ENCODE measurements at regions not wholly inside any gene's neighbourhood (a gene's known extent, or its start where the extent isn't known, plus 50 kb on each side); places are given as distances from the start of the nearest gene placed in this dataset.

DNA sequence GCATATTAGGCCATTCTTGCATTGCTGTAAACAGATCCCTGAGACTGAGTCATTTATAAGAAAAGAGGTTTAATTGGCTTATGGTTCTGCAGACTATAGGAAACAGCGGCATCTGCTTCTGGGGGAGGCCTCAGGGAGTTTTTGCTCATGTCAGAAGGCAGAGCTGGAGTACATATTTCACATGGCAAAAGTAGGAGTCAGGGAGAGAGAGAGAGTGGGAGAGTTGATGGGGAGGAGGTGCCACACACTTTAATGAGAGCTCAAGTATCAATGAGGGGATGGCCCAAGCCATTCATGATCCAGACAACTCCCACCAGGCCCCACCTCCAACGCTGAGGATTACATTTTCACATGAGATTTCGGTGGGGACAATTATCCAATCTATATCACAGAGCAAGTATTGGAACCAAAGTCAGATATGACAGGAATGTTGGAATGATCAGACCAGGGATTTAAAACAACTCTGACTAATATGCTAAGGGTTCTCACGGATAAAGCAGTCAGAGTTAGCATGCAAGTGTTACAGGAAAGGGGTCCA lies 795.3 kb upstream of the CELF2 start:
- DNase-seq (ENCODE audit: low read depth in 2 of 2, low spot score in 1 of 2), result no peak

DNA sequence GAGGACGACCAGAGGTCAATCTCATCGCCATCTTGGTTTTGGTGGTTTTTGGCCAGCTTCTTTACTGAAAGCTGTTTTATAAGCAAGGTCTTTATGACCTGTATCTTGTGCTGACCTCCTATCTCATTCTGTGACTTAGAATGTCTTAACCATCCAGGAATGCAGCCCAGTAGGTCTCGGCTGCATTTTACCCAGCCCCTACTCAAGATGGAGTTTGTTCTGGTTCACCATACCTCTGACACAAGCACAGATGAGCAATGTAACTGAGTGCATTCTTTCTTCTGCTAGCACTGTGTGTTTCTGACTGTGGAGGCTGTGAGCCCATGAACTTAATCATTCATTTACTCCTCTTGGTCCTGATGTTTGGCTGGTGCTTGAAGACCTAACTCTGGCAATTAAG lies 794.5 kb upstream of the CELF2 start:
- DNase-seq (ENCODE audit: low read depth in 2 of 2, low spot score in 1 of 2), result no peak

DNA sequence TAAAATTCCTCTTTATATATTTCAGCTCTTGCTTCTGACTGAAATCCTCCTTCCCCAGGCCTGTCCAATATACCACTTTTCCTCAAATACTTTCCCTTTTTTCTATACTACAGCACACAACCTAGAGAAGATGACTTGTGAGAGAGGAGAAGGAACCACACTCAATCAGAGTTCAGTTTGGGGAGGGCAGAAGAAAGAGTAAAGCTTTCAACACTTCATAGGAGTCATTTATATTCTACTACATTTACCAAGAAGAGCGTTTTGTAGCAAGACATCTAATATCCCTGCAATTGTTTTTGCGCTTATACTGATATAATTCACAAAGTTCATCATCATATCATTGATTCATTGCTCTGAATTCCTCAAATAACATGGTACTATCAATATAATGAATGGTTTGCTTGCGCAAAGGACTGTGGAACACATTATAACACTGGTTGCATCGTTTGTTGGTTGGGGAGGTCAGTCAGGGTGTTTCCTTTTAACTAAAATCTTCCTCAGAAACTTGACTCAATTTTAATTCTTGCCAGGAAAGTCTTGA lies 792.5 kb upstream of the CELF2 start:
- no peak for DNase-seq (ENCODE audit: low read depth in 2 of 2, low spot score in 1 of 2)

DNA sequence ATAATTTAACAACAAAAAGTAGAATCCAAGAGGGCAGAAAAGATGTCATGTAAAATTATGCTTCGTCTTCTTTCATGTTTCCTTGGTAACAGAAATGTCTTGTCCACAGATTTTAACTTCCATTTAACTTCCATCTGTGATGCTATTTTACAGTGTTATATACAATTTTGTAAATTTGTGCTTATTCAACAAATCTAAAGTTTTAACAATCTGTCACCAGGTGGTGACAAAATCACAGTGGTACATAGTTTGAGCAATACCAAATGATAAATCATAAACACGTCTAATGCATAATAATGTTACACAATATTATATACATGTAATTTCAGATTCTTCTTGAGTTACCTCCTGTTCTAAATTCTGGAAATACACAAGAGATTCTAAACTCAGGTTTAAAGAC lies 784.4 kb upstream of the CELF2 start:
- DNase-seq (ENCODE audit: low read depth in 2 of 2, low spot score in 1 of 2), result no peak

DNA sequence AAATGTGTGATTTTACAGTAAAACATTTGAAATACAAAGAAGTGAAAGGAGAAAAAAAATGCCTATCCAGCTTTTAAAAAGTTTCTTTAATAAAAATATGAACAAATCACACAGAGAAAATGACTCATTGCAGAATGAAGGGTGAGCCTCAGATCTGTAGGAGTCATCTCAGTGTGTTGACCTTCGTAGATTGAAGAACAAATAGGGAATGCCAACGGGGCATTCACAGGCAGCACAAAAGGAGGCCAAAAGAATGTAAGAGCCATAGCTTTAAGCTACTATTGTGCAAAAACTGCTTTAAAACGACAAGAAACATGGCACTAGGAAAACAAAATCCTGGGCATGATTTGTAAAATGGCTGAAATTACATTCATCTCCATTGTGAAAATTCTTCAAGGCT lies 782.7 kb upstream of the CELF2 start:
- DNase-seq (ENCODE audit: low read depth in 2 of 2, low spot score in 1 of 2), result no peak

DNA sequence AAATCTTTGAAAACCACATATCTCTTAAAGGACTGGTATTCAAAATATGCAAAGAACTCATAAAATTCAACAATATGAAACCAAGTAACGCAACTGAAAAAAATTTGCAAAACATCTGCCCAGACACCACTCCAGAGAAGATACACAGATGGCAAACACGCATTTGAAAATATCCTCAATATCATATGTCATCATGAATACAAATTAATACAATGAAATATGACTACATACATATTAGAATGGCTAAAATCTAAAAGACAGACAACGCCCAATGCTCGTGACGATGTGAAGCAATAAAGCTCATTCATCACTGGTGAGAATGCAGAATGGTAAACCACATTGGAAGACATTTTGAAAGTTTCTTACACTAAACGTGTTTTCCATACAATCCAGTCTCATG lies 770.1 kb upstream of the CELF2 start:
- no peak for DNase-seq (ENCODE audit: low read depth in 2 of 2, low spot score in 1 of 2)

DNA sequence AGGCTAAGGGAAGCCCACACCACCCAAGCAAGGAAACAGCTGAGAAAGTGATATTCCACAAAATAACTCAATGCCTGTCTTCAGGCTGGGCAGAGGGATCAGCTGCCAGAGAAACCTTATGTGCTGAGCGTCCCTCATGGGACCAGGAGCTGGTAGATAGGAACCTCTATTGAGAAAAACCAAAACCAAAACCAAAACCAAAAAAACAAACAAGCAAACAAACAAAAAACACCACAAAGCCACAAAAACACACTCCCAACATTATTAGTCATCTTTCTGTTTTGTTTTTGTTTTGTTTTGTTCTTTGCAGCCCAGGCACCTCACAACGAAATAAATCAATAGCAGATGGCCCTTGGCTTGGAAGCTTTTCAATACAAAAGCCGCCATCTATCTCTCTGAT lies 760.8 kb upstream of the CELF2 start:
- no peak for DNase-seq (ENCODE audit: low read depth in 2 of 2, low spot score in 1 of 2)

DNA sequence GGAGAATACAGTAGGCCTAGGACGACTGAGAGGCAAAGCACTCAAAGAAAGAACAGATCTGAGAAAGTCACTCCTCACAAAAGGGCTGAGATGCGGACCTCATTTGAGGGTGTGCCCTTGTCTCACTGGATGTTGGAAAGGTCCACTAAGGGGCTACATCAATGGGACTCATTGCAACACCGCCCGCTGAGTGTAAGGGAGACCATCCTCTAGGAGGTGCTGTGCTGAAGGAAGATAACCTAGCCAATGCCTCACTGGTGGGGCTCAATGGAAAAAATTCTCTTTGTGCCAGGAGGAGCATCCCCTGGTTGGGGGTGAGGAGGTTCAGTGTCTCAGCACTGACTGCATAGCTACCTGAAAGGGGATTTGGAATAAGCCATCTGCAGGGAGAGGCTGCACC lies 758.7 kb upstream of the CELF2 start:
- DNase-seq (ENCODE audit: low read depth in 2 of 2, low spot score in 1 of 2), result no peak

DNA sequence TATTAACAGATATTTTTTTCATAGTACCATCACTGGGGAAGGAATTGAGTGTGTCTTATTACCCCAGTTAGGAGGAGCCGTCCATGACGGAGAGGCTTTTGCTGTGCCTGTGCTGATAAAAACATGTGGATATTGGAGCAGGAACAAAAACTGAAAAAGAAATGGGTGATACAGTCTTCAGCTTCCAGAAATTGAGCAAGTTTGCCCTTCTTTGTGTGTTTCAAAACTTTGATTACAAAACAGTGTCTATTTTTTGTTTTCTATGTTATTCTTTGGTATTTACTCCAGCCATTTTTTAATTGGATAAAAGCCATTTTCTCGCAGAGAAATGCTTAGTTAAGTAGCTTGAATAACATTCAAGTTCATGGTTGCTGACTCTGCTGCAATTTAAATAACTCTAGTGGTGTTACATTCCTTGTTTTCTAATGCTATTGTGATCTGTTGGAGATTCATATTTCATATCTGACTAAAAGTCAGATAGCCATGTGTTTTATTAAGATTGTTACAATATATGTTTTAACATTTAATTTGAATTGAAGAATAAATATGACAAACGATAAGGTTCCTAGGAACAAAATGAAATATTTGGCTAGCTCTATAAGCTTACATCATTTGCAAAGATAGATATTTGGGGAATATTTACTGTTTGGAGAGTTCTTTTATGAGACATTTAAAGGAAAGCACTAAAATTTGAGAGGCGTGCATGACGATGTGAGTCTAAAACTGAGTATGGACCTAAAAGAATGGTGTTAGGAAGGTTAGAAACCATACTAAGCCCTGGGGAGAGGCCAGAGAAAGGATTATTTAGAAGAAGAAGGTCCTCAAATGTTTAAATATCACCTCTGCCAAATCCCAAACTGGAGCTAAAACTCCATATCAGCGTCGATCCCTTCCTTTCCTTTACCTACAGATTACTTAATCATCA lies 747.3 kb upstream of the CELF2 start:
- no peak for DNase-seq (ENCODE audit: low read depth in 2 of 2, low spot score in 1 of 2)

DNA sequence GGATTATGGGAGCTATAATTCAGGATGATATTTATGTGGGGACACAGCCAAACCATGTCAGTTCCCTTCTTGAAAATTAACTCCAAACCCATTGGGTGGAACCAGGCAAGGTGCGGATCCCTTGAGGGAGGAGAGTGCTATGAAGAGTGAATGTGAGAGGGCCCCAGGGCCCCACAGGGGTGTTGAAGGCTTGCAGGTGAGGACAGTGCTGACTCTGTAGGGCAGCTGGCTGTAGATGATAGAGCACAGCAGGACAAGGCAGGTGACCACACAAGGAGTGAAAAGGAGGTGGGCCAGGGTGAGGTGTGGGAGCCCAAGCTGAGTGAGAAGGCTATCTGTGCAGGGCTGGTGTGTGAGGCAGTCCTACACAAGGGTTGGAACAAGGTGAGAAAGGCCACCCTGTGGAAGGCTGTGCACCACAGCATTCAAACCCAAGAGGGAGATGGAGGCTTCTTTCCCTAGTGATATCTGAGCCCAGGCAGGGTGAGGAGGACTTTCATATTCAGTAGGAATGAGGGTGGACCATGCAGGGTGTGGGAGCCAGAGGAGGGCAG lies 746.0 kb upstream of the CELF2 start:
- no peak for DNase-seq (ENCODE audit: low read depth in 2 of 2, low spot score in 1 of 2)

DNA sequence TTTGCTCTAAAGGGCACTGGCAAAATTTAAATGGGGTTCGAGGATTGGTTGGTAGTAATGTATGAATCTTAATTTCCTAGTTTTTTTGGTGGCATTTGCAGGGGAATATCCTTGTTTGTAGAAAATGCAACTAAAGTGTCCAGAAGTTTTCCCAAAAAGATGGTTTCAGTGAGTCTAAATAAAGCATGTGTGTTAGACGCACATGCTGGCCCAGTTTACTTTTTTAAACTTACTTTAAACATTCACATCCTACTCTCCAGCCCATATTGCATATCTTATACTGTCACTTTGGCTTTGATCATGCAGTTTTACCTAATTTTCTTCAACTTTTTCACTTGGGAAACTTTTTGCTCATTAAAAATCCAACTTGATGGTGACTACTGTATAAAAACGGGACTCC lies 744.0 kb upstream of the CELF2 start:
- no peak for DNase-seq (ENCODE audit: low read depth in 2 of 2, low spot score in 1 of 2)

DNA sequence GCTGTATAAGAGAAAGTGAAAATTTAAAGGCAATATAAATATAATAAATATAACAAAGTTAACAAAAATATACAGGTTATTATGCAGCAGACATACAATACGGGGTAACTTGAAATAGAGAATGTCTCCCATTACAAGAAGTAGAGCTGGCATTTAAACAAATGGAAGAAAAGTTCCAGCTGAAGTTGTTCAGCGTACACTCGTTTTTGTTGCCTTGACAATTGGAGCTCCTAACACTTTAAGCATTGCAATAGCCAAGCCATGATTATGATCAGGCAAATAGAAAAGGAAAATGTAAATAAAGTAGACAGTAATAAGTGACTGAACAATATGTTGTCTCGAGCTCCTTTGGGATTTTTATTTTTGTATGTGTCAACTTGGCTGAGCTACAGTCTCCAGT lies 737.8 kb upstream of the CELF2 start:
- no peak for DNase-seq (ENCODE audit: low read depth in 2 of 2, low spot score in 1 of 2)

DNA sequence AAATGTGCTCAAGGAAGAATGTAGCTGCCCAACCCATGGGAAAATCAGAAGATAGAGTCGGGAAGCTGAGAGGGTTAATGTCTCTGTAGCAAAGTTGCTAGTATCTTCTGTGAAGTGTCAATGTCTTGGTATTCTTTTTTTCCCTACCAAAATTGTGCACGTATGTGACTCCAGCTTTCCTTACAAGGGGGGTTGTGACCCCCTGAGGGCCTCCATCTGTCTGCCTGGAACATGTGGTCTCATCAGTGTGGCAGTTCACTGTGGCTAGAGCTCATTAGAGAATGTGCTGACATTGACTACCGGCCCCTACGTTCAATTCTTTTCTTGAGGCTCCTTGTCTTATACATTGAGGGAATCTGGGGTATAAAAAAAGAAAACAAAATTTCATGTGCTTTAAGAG lies 725.2 kb upstream of the CELF2 start:
- DNase-seq (ENCODE audit: low read depth in 2 of 2, low spot score in 1 of 2), result no peak

DNA sequence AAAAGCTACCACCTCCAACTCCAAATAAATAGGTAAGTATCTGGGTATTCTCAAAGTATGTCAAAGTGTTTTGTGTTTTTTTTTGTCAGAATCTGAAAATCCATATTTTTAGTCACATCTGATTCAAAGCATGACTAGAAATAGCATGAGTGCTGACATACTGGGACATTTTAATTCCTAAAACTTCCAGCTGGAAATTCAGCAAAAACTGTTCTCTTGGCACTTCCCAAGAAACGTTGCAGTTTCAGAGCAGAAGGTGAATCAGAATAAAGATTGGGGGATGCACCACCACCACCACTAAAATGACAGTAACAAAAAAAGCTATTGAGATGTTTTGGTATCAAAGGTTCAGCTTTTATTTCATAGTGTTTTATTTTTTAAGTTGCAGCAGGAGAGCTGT lies 724.6 kb upstream of the CELF2 start:
- DNase-seq (ENCODE audit: low read depth in 2 of 2, low spot score in 1 of 2), result no peak

DNA sequence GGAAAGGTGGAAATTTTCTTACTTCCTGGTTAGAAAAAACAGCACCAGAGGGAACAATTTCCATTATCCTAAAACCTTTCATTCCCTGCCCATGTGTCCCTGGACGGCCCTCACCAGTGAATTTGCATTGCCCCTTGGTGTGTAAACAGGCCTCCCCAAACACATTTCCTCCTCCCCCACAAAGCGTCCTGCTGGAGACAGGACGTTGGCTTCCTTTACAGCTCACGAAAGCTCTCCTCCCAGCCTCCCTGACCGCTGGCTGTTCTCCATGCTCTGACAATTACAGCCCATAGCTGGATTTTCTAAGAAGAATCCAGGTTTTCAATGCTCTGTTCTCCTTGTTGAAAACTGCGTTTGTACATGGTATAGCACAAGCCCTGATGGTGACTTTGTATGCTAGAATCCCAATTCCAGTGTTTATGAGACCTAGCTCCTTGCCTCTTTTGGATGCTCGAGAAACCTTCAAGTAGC lies 724.2 kb upstream of the CELF2 start:
- DNase-seq (ENCODE audit: low read depth in 2 of 2, low spot score in 1 of 2), result no peak

DNA sequence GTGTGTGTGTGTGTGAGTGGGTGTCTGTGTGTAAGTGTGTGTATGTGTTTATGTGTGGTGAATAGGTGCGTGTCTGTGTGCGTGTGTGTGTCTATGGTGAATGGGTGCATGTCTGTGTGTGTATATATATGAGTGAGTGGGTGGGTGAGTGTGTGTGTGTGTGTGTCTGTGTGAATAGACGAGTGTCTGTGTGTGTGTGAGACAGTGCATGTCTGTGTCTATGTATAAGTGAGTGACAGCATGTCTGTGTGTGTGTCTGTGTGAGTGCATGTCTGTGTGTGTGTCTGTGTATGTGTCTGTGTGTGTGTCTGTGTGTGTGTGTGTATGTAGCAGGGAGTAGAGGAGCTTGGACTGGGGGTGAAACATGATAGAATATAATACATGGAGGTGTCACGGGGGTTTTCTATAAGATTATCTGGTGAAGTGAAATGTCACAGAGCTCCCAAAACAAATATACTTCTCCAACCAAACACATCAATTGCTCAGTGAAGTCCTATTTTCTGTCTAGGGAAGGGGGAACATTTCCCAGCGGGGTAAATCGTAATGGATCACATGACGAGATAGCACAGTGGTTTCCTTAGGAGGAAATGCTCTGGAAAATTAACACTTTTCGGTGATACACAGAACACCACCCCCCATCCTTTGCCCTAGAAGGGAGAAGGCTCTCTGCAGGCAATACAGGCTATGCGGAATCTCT lies 723.3 kb upstream of the CELF2 start:
- DNase-seq (ENCODE audit: low read depth in 2 of 2, low spot score in 1 of 2), result no peak

DNA sequence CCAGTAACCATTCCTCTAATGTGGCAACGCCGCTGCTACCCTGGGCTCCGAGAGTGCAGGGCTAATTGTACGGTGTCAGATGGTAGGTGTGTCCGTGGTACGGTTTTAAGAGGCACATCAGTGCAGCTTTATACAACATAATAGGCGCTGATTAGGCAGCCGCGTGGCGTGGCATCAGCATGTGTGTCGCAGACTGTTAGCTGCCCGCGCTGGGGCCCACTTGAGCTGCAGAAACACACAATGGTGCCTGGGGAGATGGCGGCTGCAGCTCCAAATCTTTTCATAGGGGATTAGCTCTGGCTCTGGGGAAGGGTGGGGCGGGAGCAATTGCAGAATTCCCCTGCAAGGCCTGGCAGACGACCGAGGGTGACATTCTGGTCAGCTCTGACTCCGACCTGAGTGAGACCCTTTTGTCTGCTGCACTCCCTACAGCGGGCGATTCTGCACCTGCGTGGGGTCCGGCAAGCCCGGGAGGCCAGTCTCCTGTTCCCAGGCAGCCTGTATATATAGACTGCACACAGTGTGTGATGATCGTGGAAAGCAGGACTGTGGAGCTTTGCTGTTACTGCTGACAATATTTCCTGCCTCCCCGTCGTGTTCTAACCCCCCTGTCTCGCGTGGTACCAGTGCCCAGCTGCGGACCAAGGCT lies 722.7 kb upstream of the CELF2 start:
- no peak for DNase-seq (ENCODE audit: low read depth in 2 of 2, low spot score in 1 of 2)

DNA sequence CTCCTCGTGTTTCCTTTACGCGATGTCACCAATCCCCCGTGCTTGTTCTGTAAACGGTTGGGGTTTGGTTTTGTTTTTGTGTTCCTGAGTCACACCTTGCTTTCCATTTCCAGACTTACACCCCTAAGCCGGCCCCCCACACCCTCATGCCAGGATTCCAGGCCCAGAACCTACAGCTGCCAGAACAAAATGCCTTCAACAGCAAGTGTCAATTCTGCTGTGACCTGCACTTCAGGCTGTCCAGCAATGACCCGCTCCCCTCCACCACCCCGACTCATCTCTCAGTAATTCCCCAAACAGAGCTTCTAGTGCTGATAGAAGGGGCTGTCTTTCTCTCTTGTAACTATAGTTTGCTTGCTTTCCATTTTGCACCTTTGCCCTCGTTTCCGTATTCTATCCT lies 722.1 kb upstream of the CELF2 start:
- no peak for DNase-seq (ENCODE audit: low read depth in 2 of 2, low spot score in 1 of 2)

DNA sequence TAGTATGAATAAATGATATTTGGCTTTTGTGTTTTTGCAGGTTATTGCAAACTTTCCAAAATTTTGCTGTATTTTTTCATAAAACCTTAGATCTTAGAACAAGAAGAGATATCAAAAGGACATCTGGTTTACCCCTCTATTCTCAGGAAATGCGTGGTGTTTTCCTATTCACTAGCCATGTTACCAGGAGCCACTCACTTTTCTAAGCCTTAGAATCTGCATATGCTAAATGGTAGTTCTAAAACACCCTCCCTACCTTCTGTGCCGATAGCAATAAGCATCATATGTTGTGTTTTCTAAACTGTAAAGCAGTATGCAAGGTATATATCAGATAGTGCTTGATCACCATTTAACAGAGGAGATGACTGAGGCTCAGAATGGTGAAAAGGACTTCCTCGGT lies 715.0 kb upstream of the CELF2 start:
- no peak for DNase-seq (ENCODE audit: low read depth in 2 of 2, low spot score in 1 of 2)

DNA sequence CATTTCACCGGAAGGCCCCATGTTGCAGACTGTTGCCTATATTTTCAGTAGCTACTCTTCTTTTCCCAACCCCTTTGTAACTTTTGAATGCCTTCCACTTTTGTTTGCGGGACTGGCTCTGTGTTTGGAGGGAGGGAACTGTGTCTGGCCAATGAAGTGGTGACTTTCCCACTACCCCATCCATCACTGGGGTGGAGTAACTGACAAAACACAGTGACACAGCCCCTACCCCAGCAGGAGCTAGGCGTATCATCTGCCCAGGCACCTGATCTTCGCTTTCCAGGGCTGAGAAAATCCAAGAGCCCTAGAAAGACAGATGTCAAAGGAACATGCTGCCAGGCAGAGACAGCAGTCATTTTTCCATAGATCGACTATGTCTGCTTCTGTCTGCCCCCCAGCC lies 710.6 kb upstream of the CELF2 start:
- no peak for DNase-seq (ENCODE audit: low read depth in 2 of 2, low spot score in 1 of 2)

DNA sequence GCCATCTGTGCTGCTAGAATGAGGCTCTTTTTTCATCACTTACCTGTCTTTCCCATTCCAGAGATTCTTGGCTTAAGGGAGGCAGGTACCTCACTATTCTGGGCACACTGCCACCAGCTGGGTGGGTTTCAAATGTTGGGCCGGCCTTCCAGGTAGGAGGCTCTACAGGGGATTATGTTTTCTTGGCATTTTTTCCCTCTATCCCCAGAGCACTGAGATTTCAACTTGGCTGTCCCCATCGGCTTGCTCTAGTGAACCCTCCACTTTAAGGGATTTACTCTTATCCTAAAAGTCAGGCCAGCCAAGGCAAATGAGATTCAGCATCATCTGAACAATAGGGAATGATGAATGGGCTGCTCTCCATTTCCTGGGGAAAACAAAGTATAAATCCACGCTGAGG lies 710.1 kb upstream of the CELF2 start:
- DNase-seq (ENCODE audit: low read depth in 2 of 2, low spot score in 1 of 2), result no peak
